ENCODE measurements at regions not wholly inside any gene's neighbourhood (a gene's known extent, or its start where the extent isn't known, plus 50 kb on each side); places are given as distances from the start of the nearest gene placed in this dataset.

DNA sequence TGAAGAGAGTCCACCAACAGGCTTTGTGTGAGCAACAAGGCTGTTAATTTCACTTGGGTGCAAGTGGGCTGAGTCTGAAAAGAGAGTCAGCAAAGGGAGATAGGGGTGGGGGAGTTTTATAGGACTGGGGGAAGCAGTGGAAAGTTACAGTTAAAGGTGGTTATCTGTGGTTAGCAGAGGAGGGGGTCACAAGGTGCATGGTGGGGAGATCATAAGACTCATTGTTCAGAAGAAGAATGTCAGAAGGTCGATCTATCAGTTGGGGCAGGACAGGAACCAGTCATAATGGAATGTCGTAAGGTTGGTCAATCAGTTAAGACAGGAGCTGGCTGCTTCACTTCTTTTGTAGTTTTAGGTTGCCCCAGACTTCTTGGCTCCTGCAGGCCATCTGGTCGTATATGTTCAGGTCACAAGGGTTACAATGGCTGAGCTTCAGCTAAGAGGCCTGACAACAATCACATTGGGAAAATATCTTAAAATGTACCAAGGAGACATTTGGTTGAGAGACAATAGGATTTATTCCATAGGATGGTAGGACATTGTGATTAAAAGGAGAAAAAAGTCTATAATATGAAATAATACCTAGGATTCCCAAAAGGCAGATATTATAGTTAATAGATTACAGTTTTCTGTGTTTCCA is 356.4 kb downstream of the ANKRD7 start:
- no peak for DNase-seq

DNA sequence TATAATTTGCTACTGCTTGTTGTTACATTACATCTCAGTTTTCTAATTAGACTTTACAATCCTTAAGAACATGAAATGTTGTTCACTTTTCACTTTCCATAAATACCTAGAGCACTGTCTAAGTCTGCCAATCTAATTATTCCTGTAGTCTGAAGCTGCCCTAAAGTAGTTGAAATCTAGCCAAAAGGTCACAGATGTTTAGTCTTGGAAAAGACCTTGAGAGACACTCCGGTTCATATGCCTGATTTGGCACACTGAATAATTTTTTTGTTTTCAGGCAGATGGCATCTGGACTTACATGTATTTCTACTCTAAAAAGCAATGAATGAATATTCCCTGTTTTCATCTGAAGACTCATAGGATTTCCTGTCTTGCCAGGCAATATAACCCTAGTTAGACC is 359.1 kb downstream of the ANKRD7 start:
- DNase-seq = no peak

DNA sequence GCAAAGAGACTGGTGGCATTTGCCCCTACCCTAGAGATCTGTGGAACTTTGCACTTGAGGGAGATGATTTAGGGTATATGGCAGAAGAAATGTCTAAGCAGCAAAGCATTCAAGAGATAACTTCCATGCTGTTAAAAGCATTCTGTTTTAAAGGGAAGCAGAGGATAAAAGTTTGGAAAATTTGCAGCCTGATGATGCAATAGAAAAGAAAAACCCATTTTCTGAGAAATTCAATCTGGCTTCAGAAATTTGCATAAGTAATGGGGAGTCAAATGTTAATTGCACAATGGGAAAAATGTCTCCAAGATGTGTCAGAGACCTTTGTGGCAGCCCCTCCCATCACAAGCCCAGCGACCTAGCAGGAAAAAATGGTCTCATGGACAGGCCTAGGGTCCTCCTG is 361.7 kb downstream of the ANKRD7 start:
- no peak for DNase-seq

DNA sequence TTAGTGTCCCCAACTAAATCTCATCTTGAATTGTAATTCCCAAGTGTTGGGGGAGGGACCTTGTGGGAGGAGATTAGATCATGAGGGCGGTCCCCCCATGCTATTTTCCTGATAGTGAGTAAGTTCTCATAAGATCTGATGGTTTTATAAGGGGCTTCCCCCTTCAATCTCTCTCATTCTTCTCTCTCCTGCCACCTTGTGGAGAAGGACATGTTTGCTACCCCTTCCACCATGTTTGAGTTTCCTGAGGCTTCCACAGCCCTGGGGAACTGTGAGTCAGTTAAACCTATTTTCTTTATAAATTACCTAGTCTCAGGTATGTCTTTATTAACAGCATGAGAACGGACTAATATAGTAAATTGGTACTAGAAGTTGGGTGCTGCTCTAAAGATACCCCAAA is 365.6 kb downstream of the ANKRD7 start:
- peak in 1 of 2 donors; percentile 58 for DNase-seq

DNA sequence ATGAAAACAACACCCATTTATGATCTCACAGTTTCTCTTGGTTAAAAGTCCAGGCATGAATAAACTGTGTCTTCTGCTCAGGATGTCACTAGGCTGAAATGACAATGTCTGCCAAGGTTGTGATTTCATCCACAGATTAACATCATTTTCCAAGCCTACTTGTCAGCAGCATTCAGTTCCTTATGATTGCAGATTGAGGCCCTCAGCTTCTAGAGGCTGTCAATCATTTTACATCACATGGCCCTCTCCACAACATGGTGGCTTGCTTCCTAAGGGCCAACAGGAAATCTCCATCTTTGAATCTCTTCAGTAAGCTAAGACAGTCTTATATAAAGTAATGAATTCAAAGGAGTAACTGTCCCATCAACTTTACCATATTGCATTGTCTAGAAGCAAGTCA is 377.6 kb downstream of the ANKRD7 start:
- no peak for DNase-seq

DNA sequence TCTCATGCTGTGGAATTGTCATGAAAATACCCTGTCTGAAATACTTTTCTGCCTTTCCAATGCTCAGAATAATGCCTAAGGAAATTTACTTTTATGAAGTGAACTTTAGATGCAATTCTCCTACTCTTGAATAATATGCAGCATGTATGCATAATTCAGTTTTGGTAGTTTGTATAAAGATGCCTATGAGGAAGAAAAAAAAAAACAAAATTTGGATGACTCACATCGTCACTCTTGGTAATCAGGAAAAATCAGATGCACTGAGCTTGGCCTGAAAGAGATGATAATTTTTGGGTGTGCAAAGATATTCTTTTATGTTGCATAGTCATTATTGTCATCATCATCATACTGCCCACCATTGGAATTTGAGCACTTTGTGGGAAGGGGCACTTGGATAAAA is 382.1 kb downstream of the ANKRD7 start:
- DNase-seq = no peak

DNA sequence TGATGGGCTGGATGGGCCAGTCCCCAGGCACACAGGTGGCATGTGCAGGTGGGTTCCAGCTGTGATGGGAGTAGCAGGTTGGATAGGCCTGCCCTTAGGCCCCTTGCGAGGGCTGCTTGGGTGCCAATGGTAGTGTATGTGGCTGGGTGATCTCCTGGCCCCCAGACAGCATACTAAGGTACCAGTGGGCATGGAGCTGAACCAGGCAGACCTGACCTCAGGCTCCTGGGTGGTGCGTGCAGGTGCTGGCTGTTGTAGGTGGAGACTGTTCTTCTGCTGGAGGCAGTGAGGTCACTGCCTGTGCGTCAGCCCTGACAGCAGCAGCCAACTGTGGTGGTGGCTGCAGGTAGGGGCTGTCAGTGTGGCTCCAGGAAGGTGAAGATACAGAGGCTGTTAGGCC is 384.7 kb downstream of the ANKRD7 start:
- DNase-seq = no peak

DNA sequence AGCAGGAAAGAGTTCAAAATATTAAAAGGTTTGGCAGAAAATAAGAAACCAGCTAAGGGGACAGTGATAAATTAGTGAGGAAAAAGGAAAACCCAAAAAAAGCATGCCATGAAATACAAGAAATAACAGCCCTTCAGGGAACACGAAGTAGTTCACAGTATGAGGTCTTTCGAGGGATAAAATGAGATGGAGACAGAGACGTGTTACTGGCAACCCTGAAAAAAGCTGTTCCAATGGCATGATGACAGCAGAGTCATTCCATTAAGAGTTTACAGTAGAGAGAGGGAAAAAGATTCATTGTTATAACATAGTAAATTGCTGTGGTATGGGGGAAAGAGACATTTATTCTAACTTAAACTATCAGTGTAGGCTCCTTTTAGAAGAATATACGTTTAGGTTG is 391.2 kb downstream of the ANKRD7 start:
- DNase-seq = no peak

DNA sequence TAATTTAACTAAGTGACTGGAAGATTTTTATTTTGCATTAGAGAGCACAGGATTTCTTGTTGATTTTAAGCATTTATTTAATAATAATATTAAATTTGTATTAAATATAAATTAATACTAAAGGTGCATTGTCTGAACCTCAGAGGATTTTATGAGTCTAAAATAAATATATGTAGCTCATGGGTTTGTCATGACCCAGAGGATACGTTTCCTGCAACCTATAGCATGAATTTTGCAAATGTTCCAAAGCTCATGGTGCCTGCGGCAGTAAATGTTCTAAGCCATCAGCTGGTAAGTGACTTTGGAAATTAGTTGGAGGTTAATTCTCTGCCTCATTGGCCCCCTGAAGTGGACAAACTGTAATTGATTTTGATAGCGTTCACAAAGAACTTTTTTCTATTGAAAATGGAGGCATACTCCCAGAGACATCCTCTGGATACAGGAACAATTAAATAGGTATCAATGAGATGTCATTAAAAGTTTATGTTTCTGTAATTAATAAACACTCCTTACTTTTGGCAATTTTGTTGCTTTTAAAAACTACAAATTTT is 397.4 kb downstream of the ANKRD7 start:
- DNase-seq = no peak

DNA sequence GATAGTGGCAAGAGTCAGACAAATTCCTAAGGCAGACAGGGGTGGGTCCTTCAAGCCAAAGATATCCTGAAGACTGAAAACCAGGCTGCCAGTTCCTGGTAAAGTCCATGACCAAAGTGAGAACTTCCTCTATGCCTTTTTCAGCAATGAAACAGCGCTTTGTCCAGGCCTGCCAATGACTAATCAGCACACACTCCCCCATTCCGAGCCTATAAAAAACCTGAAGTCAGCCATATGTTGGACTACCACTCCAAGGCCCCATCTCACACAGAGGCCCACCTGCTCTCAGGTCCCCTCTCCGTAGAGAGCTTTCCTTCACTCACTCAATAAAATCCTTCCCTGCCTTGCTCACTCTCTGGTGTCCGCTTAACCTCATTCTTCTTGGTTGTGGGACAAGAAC is 402.2 kb downstream of the ANKRD7 start:
- no peak for DNase-seq

DNA sequence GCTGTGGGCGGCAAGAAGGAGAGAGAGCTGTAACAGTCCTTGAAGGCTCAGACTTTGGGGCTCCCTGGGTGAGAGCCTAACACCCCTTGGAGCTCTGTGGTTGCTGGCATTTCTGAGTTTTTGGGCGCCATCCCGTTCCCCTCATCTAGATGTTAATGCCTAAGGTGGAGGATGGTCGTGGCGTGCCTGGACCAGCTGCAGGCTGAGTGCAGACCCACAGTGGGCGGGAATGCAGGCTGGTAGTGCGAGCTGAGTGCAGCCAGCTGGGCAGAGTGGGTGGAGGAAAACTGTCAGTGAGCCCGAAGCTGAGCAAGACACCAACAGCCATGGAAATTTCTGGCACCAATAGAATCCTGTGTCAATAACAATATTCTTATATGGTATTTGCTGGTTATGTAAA is 403.0 kb downstream of the ANKRD7 start:
- DNase-seq = no peak

DNA sequence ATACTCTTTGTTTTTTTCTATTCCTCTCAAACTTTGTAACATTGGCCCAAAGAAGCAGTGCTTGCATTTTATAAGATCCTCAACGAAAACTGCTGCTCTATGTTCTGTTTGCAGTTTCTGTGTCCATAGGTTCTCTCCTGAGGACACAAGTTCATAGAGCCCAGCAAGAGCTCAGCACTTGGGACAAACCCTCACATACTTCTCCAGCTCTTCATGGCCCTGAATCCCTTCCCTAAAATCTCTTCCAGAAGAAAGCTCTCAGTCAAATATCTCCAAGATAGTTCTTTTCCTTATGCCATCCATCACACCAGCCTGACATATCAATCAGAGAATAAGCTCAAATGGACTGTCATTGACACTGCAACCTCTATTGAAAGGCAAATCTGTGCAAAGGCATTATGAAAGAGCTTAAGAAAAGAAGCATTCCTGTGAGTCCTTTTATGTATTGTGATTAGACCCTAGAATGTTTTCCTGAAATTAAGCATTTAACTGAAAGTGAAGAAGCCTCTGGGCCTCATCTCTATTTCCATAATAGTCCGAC is 405.5 kb downstream of the ANKRD7 start:
- no peak for DNase-seq

DNA sequence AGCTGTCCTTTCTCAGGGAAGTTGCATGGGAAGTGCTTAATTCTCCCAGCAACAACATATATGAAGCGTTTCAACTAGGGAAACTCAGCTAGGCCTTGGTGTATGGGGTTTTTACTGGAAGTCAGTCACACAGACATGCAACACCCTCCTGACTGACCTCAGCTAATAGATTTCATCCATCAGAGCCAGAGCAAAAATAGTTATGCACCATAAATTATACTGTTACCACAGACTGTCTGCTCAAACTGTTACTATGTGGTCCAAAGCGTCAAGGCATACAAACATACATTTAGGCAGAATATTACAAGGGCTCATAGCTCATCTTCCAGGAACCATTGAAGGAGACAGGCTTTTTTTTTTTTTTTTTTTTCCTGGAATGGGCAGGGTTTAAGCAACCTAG is 417.9 kb downstream of the ANKRD7 start:
- no peak for DNase-seq

DNA sequence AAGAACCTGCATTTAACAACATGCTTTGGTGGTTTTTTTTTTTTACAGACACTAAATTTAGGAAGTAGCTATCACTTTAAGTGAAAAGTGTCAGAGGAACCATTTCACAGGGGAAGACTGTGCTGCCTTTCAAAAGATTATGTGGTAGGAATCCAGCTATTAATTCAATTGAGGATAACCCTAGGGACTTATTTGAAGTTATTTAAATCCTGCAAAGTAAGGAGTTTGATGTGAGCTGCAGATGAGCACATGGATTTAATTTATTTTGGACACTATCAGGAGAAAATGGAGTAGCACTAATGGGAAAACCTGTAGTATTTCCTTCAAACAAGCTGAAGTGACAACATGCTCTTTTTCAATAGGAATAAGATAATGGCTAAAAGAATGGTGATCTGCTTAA is 419.8 kb downstream of the ANKRD7 start:
- DNase-seq = no peak

DNA sequence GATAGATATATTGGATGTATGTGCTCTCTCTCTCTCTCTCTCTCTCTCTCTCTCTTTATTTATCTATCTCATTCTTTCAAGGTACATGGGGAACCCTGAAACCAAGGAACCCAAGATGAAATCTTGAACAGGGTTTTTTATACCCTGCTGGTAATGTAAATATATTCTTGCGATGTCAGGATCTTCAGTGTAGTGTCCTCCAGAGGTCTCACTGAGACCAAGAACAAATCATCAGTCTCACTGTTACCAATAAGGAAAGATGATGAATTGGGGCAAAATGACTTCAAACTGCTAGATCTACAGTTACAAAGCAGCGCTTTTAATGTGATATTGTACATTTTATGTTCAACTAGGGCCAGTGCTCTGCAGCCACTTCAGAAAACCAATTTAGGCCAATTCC is 423.5 kb downstream of the ANKRD7 start:
- DNase-seq = no peak

DNA sequence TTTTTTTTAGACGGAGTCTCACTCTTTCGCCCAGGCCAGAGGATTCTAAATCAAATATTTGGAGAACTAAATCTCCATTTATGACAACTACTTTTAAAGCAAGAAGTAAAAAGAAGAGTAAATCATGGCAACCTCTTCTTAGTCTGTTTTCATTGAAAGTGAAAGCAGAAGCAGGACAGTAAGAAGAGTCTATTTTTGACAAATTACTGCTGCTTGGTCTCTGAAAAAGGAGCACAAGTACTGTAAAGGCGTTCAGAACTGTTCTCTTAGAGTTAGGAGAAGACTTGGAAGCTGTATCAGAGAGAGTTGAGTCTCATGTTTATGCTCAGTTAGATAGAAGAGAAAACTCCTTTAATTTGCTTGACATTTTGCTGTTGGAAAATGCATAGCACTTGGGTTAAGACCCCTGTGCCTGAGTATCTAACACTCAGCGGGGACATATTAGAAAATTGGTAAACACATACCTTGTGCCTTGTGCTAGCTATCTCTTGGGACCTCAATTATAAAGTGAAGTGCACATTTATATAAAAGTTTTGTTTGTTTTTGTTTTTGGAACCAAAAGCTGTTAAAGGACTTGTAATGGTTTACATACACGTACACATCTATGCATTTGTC is 433.0 kb downstream of the ANKRD7 start:
- no peak for DNase-seq

DNA sequence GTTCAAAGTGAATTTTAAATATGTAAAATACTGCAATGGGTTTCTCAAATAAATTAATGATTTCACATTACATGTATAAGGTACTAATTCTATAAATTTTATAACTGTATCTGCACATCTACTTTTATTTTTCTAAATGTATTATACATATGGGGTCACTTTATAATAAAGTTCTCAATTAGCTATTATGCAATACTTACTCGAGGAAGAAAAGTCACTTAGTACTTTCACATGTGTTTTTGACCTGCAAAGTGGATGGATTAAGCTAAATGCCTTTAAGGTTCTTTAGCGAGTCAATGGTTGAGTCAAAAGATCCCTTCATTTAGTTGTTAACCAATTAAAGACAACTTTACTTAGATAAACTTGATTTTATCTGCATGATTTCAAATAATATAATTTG is 437.8 kb downstream of the ANKRD7 start:
- no peak for DNase-seq

DNA sequence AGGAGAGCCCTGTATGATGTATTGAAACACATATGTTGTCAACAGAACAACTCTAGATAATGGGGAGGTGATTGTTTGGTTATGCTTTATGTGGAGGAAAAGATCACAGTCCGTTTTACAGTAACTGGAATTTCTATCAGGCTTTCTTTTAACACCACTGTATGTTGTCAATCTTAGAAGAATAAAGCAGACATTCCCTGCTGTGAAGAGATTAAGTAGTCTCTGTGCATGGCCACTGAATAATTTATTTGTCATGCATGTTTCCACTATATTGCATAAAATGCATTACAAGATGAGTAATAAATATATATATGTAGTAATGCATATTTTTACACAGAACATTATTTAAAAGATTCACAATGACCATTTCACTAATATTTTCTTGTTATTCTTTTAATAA is 440.0 kb downstream of the ANKRD7 start:
- DNase-seq = no peak

DNA sequence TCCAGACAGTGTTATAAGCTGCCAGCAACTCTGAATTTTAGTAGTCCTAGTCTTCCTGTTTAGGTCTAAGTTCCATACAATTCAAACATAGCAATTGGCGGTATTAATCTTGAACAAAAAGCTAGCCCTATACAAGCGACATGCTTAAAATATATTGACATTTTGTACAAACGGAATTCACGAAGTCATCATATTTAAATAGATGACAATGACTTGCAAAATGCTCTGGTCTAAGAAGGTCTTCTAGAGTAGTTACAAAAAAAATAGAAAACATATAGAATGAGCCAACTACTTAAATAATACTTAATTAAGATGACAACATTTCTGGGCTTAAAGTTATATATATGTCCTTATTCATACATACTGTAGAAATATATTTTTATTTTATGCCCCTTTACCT is 446.6 kb downstream of the ANKRD7 start:
- DNase-seq = no peak

DNA sequence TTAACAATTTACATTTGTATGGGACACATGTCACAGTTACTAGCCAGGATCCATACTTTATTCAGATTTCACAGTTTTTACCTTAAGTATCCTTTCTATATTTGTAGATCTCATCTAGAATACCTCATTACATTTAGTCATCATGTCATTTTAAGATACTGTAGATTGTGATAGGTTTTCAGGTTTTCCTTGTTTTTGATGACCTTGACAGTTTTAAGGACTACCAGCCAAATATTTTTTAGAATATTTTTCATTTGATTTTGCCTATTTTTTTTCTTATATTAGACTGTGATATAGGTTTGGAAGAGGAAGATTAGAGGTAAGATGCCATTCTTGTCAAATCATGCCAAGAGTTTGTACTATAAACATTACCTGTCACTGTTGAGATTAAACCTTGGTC is 460.3 kb downstream of the ANKRD7 start:
- DNase-seq = no peak

DNA sequence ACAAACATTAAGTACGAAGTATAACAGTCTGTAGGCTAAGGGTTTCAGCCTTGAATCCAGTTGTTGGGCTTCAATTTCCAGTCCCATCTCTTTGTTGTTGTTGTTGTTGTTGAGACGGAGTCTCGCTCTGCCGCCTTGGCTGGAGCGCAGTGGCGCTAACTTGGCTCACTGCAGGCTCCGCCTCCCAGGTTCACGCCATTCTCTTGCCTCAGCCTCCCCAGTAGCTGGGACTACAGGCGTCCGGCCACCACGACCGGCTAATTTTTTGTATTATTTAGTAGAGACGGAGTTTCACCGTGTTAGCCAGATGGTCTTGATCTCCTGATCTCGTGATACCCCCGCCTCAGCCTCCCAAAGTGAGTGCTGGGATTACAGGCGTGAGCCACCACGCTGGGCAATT is 464.9 kb downstream of the ANKRD7 start:
- no peak for DNase-seq

DNA sequence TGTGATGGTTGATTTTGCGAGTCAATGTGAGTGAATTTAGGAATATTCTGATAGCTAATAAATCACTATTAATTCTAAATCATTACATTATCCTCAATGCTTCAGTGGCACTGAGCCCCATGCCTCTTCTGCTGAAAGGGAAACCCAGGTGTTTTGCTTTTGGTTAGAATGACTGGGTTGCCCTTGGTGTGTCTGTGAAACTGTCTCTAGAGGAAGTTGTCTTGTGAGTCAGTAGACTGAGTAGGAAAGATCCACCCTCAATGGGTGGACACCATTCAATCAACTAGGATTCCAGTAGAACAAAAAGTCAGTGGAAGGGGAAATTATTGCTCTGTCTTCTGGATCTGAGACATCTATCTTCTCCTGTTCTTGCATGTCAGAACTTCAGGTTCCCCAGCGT is 472.4 kb downstream of the ANKRD7 start:
- DNase-seq = no peak

DNA sequence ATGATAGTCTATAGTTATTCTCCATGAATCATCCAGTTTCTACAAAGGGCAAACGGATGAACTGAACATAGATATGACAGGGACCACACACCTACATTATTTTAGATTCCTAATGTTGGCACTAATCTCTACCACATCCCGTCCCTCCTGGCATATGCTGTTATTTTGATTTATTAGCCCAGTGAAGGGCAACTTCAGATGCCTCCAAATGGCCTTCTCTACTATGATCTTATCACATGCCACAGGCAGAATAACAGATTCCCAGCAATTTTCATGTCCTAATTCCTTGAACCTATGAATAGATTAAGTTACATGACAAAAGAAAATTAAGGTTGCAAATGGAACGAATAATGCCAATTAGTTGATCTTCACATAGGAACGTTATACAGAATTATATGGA is 474.7 kb downstream of the ANKRD7 start:
- no peak for DNase-seq

DNA sequence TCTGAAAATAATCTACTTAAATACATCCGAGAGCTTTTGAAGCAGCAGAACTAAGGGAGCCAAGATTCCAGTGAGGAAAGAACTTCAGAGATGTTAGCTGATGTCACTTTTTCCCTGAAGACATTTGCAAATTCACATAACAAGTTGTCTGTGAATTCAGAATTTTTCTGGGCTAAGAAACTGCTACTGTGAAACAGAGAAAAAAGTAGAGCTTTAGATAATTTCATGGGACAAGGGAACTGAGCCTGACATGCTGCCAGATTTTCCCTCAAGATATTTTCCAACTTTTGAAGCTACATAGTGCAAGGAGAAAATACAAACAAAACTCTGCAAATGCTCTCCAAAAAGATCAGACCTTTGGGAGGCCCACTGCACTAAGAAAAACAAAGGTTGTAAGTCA is 484.2 kb downstream of the ANKRD7 start:
- DNase-seq = no peak

DNA sequence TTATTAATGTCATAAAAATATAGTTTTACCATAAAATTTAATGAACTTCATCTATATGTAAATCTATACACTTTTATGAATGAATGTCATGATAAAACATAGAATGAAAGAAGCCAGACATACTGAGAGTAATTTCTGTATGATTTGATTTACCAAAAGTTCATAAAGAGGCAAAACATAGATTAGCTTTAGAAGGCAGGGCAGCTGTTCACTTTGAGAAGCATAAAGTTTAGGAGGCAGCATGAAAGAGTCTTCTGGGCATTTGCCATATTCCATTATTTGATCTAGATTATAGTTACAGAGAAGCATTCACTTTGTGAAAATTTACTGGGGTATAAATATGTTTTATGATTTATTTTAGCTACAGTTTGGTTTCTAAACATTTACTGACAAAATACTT is 487.2 kb downstream of the ANKRD7 start:
- DNase-seq = no peak
